Retinal pigment epithelial cell (primary cell): ENCODE measurements at regions not wholly inside any gene's neighbourhood (a gene's known extent, or its start where the extent isn't known, plus 50 kb on each side); places are given as distances from the start of the nearest gene placed in this dataset.

ENCODE experiments used
- DNase-seq: peaks from one replicate; pipeline ENCODE4 v3.0.0-alpha.2; 2010; ENCODE audit warnings: low read depth
- H3K4me3 ChIP-seq: 2 replicates; pipeline ENCODE4 v1.5.1; 2011; ENCODE audit warnings: mild to moderate bottlenecking, low read length, control low read depth, moderate library complexity
- TF ChIP-seq, protein P1 (sequence below): conservative IDR thresholded peaks from 2 replicates; pipeline ENCODE4 v1.5.1; 2011; ENCODE audit warnings: low read depth, low read length, control low read depth, inconsistent platforms

DNA sequence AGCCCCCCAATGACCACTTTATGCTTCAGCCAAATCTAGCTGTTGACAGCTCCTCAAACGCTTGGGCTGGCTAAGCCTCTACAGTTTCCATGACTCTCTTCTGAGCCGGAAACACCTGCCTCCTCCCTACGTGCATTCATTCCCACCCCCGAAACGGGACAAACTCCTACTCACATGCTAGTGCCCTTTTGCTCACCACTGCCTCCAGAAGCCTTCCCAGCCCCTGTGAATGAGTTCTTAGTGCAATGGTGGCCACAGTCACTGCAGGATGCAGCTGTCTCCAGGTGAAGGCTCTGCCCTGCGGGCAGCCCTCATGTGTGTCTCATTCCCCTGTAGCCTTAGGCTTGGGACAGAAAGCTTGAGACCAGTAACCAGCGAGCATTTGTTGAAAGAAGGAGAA is 68.8 kb upstream of the DAB2IP start:
- H3K4me3 ChIP-seq = no peak overlapping the region
- TF ChIP-seq, protein P1, sequence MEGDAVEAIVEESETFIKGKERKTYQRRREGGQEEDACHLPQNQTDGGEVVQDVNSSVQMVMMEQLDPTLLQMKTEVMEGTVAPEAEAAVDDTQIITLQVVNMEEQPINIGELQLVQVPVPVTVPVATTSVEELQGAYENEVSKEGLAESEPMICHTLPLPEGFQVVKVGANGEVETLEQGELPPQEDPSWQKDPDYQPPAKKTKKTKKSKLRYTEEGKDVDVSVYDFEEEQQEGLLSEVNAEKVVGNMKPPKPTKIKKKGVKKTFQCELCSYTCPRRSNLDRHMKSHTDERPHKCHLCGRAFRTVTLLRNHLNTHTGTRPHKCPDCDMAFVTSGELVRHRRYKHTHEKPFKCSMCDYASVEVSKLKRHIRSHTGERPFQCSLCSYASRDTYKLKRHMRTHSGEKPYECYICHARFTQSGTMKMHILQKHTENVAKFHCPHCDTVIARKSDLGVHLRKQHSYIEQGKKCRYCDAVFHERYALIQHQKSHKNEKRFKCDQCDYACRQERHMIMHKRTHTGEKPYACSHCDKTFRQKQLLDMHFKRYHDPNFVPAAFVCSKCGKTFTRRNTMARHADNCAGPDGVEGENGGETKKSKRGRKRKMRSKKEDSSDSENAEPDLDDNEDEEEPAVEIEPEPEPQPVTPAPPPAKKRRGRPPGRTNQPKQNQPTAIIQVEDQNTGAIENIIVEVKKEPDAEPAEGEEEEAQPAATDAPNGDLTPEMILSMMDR = no peak
- DNase-seq = no peak

DNA sequence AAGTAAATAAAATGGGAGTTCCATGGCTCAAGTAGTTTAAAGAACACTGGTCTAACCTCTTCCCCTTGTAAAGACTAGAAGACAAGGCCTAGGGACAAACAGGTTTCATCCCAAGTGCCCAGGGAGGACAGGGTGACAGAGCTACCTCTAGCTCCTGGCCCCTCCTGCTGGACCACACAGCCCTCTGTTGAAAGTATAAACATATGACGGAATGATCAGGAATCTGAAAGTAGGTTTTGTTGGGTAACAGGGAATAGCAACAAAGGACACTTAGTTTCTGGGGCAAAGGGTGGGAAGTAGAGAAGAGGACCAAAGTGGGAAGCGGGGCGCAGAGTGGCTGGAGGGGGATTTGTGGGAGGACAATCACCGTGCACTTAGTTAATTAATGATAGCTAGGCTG is 67.0 kb upstream of the DAB2IP start:
- H3K4me3 ChIP-seq = no peak overlapping the region
- DNase-seq = no peak
- TF ChIP-seq, protein P1 = no peak

GRCh38 chr9:121587863-121588262 is 63.6 kb upstream of the DAB2IP start:
- TF ChIP-seq, protein P1 = no peak
- no peak overlapping the region for H3K4me3 ChIP-seq
- DNase-seq = no peak

DNA sequence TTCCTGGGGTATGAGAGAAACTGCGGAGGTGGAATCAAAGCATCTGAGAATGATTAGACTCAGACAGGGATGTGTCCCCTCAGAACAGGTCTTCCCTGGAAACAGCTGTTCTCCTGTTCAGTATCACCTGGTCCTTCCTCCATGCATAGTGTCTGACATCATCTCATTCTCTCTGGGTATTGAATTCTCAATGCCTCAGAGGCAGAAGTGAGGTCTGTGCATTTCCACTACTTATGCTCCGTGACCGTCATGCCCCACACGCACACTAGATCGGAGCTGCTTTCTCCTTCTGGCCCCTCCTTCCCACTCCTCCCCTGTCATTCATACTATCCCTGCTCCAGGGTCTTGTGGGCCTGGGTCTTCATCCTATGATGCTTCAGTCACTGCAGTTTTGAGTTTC is 61.4 kb upstream of the DAB2IP start:
- H3K4me3 ChIP-seq = no peak overlapping the region
- TF ChIP-seq, protein P1 = no peak
- DNase-seq = no peak

GRCh38 chr9:121592265-121592664 is 59.2 kb upstream of the DAB2IP start:
- no peak overlapping the region for H3K4me3 ChIP-seq
- TF ChIP-seq, protein P1 = no peak
- DNase-seq = no peak

DNA sequence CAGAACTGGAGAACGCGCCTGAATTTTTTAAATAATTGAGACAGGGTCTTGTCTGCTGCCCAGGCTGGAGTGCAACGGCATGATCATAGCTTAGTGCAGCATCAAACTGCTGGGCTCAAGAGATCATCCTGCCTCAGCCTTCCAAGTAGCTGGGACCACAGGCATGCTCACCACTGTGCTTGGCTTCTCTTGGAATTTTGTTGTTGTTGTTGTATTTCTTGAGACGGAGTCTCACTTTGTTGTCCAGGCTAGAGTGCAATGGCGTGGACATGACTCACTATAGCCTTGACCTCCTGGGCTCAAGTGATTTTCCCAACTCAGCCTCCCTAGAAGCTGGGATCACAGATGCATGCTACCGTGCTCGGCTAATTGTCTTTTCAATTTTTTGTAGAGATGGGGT is 58.4 kb upstream of the DAB2IP start:
- no peak overlapping the region for H3K4me3 ChIP-seq
- TF ChIP-seq, protein P1 = no peak
- no peak for DNase-seq

DNA sequence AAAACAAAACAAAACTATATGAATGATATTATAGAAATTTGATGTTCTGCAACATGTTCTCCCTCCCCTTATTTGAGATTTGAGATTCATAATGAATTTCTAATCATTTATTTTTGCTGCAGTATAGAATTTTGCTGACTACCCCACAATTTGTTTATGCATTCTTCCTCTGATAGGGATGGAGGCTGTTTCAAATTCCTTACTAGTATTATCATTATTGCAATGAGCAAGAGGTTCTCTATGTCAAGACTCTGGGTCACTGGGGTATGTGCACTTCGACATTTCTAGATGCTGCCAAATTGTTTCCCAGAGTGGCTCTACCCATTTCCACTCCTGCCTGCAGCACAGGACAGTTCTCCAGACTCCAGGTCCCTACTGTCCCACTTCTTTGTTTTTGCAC is 54.9 kb upstream of the DAB2IP start:
- DNase-seq = no peak
- TF ChIP-seq, protein P1 = no peak

More for the DNA sequence above, 54.9 kb upstream of the DAB2IP start:
- H3K4me3 ChIP-seq = no peak overlapping the region
